GM18858 (cell line): ENCODE measurements at regions not wholly inside any gene's neighbourhood (a gene's known extent, or its start where the extent isn't known, plus 50 kb on each side); places are given as distances from the start of the nearest gene placed in this dataset.

ENCODE experiments used
- ATAC-seq: cut with Tn5 transposase; IDR thresholded peaks from one replicate; pipeline ENCODE4 v1.9.1; 2021; ENCODE audit not compliant: unreplicated experiment

DNA sequence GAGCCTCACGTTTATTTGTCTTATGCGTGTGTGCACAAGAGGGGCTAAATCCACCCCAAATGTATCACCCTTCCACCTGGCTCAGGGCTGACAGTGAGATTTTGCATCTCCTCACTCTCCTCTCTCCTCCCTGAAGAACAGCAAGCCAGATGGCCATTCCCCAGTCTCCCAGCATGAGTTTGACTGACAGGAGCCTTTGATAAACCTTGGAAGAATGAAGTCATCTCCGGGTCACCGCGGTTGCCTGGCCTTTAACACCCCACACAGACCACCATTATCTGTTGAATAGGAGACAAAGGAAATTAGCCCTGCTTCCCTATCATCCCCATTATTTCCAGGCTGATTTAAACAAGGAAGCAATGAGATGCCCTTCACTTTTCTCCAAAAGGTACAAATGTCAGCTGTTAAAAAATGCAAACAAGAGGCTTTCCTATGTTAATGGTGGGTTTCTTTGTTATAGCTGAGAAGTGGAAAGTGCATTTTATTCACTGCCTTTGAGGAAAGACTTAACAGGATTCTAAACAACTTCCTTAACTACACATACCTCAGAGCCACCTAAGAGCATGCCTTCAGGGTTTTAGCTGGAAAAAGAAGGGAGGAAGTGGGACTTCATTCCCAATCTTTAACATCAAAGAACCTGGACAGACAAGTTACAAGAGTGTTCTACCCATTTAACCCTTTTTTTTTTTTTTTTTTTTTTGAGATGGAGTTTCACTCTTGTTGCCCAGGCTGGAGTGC is 524.8 kb upstream of the ID4 start:
- no peak for ATAC-seq

DNA sequence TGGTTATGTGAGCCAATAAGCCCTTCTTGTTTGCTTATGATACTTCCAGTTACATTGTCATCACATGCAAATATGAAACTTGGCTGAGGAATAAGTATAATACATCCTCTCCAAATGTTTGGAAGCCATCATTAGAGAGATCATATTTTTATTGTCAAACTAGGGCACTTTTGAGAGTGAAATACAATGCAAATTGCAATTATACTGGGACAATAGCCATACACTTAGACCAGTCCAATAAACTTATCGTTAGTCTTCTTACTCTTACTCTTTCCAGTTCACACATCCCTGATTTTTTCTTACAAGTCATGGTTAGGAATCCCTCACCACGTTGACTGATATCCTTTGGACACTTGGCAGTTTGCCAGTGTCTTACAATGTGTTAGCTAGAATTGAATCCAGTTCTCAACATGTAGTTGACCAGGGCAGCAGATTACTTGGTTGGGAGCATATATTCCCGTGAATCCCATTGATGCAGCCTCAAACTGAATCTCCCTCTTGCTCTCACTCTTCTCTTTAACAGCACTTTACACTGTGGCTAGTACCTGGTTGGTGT is 519.7 kb upstream of the ID4 start:
- ATAC-seq, result no peak

DNA sequence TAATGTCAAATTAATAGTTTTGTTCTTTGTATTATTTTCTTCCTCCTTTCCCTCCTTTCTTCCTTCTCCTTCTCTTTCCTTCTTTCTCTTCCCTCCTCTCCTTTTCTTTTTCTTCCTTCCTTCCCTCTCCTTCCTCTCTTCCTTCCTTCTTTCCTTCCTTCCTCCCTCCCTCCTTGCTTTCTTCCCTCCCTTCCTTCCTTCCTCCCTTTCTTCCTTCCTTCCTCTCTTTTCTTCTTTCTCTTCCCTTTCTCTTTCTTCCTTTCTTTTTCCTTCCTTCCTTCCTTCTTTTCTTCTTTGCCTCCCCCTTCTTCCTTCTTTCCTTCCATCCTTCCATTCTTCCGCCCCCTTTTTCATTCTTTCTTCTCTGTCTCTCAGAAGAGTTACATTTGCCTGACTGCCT is 518.2 kb upstream of the ID4 start:
- ATAC-seq, result no peak

DNA sequence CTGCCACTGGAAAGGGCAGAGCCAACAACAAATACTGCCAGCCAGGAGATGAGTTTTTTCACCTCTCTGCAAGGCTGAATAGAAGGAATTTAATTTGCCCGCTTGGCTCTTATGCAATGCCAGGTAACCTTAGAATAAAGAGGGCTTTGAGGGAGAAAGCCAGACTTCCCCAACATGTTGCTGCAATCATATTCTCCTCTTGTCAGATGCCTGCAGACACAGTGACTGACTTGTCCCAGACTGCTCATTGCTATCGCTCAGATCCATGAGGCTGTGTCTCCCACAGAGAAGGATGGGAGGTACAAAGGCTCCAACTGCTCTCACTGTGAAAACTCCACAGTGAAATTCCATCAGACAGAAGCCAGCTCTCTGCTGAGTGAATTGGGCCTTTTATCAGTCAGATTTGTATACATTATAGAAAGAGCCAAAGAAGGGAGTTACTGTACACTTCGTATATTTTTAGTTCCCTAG is 517.0 kb upstream of the ID4 start:
- ATAC-seq, result no peak

DNA sequence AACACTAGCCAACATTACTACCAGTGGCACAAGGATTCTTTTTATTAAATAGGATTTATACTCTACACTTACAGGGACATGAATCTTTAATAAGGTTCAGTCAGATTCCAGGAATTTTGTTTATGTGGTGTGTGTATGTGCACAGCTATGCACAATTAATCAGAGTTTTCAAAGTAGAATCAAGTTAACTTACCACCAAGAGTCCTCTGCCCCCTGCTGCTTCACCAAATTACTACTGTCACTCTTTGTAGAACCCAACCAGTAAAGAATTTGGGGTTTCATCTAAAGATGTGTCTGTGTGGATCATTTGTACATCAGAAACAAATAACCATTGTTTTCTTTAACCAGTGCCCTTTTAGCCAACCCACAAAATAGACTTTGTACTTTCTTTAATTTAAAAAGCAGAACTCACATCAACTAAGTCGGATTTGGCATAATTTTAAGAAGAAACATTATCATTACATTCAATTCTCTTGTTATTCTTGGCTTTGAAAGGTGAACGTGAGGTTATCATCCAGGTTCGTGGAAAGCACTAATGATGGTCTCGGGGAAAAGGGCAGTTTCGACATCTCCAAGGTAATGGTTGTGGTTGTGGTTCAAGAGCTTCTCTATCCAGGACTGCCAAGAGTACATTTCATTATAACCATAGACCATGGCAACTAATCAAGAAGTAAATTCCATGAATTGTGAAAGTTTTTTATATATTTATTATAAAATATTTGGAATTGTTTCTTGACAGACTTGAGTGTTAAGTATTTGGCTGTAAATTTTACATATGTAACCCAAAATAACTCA is 514.3 kb upstream of the ID4 start:
- no peak for ATAC-seq

DNA sequence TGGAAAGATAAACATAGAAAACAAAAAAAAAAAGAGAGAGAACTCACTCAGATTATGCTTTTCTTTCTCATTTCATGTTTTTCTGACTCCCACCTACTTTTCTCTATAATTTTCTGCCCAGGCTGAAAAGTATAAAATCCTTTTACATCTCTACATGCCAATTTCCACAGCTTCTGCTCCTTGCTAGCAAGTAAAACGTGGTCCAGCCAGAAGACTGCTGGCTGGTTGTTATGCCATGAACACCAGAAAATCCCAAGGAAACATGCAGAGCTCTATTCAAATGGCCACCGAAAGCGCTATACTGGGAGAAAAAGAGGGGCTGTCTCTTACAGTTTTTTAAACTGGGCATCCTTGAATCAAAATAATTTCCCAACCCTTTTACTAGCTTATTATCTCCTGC is 512.8 kb upstream of the ID4 start:
- ATAC-seq, result no peak

DNA sequence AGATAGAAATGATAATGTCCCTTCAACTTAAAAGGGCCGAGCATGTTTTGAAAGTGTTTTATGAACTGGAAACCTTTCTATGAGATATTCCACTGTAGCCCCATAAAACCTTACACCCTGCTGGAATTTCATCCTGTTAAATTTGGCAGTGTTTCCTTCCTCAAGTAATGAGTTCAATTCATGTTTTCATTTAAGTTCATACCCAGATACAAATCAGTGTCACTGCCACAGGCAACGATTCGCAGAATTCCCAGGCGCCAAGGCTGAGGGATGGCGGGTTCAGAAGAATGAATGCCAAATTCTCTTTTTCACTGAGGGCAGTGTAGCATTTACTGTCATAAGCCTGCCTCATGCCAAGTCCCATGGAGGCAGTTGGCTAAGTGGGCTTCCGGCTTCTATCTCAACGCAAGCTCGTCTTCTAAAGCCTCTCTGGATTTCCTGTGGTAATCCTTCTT is 511.8 kb upstream of the ID4 start:
- no peak for ATAC-seq

DNA sequence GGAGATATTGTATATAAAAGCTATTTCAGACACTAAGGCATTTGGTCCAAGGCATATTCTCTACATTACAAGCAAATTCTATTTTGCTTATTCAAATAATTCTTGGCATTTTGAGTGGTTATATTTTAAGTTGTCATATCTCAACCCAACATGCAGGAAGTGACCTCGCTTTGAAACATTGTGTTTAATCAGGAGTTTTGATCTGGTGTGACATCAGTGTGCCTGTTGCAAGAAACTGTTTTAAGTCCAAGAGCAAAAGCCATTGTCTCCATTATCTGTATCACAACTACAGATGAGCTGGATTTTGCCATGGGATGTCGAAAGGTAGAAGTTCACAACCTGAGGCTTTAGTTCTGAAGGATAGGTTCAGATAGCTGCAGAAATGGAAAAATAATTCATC is 509.9 kb upstream of the ID4 start:
- ATAC-seq, result no peak

DNA sequence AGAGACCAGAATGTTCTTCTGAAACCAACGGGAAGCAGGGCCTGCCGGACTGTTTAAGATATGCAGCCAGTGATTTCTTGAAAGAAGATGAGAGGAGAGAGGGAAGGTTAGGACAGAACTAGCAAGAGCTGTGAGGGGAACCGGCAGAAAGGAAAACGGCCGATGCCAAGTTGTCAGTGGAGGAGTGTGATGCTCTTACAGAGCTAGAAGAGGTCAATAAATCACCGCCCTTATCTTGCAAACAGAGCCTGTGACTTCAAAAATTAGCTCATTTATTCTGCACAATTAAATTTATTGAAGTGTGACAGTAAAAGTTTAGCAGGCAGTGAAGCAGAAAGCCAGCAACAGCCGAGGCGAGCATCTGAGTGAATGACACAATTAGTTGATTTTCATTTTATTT is 509.5 kb upstream of the ID4 start:
- ATAC-seq, result no peak

DNA sequence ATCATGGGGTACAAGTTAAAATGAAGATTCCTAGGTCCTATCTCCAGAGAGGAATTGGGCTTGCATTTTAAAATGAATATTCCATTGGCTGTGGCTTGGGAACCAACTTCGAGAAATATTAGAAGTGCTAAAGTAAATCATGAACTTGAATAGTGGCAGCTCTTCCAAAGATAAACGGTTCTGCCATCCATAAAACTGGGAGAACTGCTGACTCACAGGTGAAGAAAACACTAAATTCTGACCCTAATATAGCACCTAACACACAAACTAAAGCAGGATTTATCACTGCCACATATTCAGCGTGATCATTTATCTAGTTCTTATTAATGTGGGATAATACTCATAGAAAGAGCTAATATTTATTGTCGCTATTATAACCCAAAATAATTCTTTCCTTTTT is 508.1 kb upstream of the ID4 start:
- no peak for ATAC-seq

DNA sequence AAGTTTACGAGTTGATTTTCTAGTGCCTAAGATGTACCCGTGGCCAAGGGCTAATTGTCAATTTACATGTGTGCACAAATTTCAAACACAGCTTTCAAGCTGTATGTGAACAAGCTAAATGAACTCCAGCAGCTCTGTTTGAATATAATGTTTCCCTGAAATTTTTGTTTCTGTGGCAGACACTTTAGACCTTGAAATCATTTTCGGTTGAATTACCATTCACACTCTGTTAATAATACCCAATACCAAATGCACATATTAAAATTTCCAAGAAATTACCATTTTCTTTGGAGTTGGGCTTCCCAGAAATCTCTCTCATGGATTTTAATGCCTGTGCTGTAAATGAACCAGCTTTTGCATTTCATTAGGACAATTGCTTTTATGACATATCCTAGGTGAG is 506.1 kb upstream of the ID4 start:
- no peak for ATAC-seq

DNA sequence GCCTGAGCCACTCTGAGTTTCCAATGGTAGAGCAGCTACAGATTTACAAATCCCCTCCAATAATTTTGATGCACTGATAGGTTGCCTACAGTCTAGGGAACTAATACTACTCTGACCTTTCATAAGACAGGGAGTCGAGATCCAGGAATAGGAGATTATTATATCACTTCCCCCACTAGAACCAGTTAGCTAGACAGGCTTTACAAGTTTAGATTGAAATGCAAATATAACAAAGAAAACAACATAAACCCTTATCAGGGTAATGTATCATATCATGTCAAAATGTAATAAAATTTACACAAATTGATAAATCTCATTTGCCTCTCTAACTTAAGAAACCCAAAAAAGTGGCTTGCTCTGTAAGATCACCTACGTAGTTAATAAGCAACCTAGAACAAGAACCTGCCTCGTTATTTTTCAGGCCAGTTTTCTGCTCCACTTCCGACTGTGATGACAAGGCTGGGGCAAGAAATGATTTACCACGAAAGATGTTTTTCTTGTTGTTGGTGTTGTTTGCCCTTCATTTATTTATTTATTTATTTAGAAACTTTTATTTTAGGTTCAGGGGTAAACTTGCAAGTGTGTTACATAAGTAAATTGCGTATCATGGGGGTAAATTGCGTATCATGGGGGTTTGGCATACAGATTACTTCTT is 504.2 kb upstream of the ID4 start:
- ATAC-seq, result no peak

DNA sequence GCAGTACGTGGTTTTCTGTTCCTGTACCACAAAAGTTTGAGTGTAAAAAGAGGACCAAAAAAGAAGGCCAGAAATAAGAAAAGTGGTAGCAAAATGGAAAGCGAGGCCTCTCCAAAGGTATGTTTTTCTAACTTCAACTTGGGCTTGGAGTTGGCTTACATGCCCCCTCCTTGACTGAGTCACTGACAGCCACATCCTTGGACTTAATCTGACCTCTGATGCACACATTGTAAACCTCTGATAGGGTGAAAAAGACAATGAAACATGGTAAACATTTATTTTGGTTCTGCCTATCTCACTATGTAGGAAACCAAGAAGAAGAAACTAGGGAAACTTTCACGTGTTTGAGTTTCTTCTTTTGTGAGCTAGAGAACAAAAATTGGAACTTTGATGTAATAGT is 503.2 kb upstream of the ID4 start:
- ATAC-seq, result no peak

DNA sequence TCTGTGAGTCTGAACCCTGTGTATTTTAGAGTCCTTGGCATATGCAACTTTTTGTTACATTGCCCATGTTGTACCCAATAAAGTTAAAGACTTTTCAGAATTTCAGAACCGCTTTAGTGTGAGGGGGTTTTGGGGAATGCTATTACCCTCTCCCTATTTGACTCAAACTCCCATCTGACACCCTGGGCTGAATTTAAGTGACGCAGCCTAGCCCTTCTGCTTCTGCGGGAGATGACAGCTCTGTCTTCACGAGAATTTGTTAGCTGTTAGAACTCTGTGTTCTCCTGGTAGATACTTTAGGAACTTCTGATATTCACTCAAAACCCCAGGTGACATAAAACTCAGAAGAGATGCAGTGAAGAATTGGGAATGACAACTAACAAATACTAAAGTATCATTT is 500.6 kb upstream of the ID4 start:
- no peak for ATAC-seq

DNA sequence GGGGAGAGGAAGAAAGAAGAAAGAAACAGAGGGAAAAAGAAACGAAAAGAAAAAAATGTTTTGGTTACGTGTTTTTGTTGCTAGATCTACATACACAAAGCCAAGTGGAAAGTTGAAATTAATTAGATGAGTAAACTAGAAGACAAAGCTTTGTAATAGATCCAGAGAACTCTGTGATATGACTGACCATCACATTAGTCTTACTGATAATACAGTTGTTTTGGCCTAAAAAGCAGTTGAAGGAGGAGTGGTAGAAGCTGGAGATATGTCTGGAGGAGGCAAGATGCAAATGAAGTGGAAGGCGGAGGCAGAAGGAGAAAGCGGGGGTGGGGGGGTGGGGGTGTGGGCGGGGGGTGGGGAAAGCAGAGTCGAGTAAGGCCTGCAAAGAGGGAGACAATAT is 500.1 kb upstream of the ID4 start:
- no peak for ATAC-seq

DNA sequence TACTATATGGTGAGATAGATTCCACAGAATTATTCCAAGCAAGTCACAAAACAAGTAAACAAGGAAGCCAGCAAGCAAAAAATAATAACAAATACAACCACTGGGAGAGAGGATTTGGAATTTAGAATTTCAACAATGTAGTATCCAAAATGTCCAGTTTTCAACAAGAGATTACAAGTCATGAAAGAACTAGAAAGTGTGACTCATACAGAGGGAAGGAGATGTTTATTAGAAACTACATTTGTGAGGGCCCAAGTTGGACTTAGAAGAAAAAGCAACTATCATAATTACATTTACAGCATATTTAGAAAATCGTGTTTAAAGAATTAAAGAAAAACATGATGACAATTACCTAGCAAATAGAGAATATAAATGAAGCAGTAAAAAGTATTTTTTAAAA is 494.6 kb upstream of the ID4 start:
- no peak for ATAC-seq

DNA sequence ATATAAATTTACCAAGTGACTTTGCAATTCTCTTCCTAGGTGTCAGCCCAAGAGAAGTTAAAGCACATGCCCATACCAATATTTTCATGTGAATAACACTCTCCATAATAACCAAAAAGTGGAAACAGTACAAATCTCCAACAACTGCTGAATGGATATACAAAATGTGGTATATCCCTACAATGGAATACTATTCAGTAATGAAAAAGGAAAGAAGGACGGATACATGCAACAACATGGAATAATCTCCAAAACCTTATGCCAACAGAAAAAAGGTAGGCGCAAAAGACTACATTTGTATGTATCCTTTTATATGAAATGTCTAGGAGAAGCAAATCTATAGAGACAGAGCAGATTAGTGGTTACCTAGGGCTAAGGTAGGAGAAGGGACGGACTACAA is 487.7 kb upstream of the ID4 start:
- ATAC-seq, result no peak

DNA sequence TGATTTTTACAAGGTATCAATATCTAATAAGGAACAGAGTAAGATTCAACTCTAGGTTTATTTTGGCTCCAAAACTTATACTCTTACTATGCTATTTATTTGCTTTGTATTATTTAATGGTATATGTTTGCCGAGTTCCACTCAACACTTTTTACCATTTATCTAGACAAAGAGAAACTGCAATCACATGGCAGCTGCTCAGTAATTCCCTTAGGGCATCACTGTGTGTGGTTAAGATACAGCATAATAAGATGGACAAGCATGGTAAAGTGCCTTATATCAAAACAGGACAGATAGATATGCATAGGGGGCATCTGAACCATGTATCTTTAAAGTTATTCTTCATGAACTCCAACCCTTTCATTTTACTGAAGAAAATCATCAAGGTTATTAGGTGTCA is 483.0 kb upstream of the ID4 start:
- ATAC-seq, result no peak

DNA sequence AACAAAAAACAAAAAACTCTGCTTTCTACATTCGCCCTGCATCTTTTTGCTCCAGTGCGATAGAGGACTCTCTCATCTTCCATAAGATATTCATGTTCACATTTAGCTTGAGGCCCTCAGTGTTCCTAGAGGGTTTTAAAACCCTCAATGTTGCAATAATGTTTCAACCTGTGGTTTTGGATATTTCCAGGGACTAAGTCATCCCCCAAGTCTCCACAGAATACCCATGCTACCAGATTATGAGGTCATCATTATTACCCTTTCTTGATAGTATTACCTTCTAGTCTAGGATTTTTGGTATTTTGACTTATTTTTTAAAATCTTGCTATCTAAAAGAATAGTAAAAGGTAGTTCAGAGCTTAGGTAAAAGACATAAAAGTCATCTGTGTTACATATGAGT is 480.5 kb upstream of the ID4 start:
- ATAC-seq, result no peak

DNA sequence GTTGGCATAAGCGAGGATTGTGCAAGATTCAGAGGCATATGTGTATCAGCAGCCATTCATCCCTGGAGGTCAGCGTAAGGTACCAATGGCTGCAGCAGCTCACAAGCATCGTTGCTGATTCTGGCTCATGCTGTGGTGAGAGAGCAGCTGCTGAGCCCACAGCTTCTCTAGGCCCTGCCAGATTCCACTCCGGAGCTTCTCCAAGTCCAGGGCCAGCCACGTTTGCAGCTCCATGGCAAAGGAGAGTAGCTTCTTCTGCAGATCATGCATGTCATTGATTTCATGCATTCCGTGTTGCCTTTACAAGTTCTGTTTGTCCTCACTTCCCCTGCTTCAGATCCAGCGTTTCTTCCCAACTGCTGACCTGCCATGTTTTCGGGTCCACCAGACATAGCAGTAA is 474.8 kb upstream of the ID4 start:
- ATAC-seq, result no peak

DNA sequence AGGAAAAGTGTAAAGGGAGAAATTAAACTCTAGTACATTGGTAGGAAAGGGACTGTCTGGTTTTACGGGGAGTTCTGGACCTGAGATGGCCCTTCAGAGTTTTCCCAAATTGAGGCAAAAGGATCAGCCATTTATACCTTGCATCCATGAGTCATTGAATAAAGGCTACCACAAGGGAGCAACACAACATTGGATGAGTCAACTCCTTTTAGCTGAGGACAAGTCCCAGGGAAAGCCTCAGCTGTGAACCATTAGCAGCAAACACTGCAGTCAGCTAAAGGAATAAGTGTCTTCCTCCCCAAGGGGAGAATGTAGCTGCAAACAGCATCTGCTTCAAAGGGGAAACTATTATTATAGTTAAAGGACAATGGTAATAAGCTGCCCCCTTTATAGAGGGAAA is 468.7 kb upstream of the ID4 start:
- no peak for ATAC-seq

DNA sequence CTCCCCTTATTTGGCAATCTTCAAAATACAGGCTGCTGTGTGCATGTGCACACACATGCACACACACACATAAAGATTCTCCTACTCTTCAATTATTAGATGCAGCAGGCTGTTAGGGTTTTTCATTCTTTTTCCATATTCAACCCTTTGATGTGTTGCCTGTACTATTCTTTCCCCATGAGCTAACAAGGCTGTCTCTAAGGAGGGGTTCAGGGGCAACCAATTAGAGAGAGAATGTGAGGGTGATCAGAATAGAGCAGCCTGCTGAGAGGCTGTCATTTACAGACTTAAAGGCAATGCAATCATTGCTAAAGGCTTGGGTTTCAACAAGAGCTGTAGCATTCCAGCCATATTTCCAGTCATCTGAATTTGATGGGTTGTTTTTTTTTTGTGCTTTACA is 467.4 kb upstream of the ID4 start:
- ATAC-seq, result no peak
